ENCODE measurements at regions not wholly inside any gene's neighbourhood (a gene's known extent, or its start where the extent isn't known, plus 50 kb on each side); places are given as distances from the start of the nearest gene placed in this dataset.
"Not testable (repeated sequence)": the region's sequence is repeated elsewhere in the genome, so short reads cannot be mapped to it uniquely, and the experiment has no call there.

DNA sequence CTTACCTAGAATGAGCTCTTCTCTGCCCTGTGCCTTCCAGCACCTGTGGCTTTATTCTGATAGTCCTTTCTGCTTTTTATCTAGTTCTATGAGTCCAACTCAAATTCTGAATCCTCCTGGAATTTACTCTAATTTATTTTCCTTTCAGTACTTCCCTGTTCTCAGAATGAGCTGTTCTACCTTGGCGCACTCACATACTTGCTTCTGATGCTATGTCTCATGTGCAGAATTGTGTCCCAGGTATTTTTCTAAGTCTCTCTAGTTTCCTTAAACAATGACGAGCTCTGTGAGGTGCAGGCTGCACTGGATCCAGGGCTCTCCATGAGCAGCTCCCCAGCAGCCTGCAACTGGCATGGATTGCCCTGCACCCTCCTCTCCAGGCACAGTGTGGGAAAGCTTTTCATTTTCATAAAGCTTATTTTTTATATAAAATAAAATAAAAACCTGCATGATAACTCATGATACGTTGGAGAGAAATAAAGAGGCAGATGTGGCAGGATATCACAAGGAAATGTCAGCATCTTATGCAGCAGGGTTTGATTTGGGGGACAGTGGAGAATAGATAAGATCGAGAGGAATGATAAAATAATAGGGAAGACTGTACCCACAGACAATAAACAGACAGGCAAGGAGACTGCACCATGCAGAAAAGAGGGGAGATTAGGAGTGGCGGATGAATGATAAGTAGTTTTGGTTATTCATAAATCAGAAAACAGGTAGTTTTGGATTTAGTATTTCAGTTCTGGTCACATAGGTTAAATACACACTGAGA is 258.2 kb upstream of the POM121L12 start:
- no peak for DNase-seq

DNA sequence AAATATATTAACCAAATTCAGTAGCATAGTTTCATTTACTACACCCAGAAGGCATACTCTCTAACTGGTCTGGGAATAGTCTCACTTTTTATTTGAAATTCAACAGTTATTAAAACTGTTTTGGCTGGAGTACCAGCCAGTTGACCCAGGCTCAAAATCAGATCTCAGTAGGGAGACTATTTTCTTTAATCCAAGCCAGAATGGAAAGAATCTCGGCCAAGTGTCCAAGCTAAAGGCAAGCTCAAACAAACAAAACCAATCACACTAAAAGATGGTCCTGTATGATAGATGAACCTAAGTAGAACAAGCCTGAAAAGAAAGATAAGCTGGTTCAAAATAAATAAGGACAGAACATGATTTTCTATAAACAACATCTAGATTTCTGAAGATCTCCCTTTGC is 259.6 kb upstream of the POM121L12 start:
- no peak for DNase-seq

DNA sequence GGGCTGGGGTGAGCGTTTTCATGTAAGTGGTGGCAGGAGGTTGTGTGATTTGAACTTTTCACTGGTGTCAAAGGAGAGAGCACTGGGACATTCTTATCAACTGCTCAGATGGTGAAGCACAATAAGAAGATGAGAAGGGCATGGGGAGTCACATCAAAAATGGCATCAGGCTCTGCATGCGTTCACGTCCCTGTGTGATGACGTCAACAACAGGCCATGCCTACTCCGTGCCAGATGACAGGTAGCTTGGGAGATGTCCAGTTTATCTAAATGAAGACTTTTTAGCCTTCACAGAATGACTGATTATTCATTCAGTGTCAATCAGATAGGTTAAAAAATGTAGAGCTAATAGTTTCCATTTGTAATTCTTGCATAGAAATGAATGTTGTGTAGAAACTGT is 264.3 kb upstream of the POM121L12 start:
- no peak for DNase-seq

DNA sequence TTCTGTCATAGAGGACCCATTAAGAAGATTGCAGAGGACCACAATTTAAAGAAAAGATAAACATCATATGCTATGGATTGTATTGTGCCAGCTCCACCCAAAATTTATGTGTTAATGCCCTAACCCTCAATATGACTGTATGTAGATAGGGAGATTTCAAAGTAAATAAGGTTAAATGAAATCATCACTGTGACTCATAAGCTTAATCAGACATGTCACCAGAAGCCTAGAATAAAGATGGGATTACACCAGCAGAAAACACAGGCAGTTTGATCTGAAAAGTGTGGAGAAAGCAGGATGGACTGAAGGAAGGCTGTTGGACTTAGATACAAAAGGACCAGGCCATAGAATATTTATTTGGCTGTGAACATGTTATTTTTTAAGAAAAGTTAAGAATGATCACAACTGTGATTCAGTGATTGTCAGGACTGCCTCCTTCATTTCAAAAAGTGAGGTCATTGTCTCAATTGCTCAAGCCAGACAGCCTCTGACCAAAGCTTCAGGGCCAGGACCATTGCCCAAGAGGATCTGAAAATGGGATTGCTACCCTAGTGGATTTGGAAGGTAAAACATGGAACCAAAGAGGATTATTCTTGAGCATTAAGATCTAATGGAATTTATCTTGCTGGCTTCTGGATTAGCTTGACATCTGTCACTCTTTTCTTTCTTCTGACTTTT is 270.8 kb upstream of the POM121L12 start:
- no peak for DNase-seq

DNA sequence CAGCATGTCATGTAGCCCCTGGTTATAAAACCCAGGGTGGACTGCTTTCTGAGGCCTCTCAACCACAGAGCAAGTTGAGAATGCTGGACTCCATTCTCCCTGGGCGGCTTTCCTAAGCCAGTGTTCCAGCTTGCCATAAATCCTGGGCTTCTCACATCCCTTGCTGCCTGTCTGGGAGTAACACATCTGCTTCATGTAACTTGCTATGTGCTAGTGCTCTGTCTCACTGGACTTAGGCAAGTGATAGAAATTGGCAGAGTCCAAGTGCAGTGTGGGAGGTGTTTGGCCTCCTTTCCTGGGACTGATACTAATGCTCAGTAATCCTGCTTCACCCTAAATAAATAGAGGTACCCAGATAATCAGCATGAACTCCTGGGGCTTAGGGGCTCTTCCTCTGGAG is 277.1 kb upstream of the POM121L12 start:
- DNase-seq: no peak

DNA sequence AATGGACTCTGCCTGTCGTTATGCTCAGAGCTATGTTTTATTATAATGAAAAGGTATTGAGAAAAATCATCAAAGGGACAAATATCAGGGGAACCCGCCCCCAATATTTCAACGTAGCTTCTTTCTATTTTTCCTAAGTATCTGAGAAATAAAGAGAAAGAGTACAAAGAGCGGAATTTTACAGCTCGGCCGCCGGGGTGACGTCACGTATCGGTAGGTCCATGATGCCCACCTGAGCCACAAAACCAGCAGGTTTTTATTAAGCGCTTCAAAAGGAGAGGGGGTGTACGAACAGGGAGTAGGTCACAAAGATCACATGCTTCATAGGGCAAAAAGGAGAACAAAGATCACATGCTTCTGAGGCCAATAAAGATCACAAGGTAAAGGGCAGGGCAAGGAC is 281.6 kb upstream of the POM121L12 start:
- DNase-seq: no peak

DNA sequence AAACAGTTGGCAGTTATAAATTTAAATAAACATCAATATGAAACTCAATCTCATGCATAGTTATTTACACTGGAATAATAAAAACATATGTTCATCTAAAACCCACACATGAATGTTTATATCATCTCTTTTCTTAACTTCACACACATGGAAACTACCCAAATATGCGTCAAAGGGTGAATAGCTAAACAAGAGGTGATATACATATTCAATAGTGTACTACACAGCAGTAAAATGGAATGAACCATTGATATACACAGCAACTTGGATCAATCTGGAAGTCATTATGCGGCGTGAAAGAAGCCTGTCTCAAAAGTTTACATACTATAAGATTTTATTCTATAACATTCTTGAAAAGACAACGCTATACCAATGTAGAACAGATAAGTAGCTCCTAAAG is 282.5 kb upstream of the POM121L12 start:
- DNase-seq: no peak

DNA sequence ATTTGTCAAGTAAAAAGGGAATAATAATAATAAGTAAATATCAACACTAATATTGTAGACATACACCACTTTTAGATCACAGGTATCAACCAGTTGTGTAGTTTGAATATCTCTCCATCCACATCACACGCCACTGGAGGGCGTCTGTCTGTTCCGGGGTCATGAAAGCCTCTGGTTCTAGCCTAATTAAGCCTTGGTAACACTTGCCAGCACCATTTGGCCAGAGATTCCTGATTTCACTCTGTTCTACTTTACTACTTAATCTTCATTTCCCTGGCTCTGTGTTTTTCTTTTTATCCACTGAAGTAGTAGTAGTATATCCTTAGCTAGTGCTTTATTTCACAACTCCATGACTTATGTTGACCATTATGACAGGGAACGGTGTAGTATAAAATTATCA is 285.6 kb upstream of the POM121L12 start:
- DNase-seq: no peak

DNA sequence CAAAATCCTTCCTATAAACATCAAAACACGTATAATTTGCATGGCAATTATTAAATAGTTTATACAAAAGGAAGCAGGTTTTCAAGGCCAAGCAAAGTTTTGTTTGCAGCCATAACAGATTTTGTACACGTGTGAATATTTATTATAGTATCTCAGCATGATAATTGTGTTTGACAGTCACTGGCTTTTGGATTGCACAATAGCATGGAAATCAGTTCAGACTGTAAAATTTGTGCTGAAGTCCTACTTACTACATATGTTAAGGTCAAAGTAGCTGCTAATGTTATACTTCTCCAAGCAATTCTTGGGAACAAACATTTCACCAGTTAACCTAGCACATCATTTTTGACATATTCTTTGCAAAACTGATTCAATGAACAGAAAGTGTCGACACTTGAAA is 287.6 kb upstream of the POM121L12 start:
- DNase-seq: no peak

DNA sequence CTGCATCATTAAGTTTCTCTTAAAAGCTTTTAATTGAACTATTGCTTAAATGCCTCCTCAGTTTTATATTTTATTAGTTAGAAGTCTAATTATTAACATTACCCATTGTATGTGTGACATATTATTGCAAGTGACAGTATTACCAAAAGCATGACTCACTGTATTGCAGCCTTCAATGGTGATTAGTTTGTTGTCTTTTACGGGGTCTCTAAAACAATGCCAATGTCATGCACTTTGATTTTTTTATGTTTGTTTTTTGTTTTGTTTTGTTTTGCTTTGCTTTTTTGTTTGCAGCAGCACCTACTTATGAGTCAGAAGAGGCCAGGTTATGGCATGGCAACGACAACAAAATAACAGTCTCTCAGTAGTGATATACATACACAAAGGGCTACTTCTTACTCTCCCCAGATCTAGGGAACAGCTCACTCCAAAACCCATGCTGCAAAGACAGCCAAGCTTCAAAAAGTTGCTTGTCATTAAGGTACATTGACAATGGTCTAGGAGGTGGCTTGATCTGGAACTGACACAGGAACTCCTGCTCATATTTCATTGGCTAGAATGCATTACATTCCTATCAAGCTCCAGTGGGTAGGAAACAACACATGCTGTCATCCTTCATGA is 293.7 kb upstream of the POM121L12 start:
- no peak for DNase-seq

DNA sequence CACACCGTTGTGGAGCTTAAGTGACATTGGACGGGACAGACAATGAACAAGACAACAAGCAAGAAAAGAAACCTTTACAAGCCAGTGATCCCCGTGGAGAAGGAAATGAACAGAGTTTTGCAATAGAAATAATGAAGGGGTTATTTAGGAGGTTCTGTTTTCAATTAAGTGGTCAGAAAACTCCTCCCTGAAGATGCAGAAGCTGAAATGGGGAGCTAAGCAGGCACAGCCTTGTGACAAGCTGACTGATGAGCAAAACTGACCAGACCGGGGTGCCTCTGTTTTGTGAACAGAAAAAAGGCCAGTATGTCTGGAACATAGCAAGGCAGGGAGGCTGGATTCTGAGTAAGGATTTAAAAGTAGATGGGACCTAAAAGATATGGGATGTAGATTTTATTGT is 299.8 kb upstream of the POM121L12 start:
- DNase-seq: no peak

DNA sequence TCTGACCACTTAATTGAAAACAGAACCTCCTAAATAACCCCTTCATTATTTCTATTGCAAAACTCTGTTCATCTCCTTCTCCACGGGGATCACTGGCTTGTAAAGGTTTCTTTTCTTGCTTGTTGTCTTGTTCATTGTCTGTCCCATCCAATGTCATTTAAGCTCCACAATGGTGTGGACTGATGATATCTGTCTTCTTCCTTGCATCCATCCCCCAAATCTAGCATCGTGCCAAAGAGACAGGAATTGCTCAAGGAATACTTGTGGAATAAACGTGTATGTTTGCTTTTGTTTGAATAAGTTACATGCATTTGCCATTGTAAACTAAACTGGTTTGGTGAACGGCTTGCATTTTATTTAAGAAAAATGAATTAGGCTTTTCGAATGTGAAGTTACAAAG is 306.8 kb upstream of the POM121L12 start:
- not testable (repeated sequence) for DNase-seq

DNA sequence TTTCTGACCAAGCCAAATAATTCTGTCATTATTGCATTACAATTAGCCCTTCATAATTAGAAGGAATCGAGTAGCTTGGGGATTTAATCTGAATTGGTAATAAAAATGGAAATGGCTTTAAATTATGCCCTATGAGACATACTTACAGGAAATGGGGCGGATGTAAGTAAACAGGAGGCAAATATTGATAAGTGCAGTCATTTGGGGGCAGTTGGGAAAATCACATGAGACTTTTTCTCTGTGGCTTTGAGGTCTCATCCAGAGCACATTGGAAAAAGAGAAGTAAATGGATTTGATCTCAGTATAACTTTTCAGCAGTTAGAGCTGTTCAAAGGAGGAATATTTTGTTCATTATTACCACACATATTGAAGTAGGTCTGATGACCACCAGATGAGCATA is 307.8 kb upstream of the POM121L12 start:
- no peak for DNase-seq

DNA sequence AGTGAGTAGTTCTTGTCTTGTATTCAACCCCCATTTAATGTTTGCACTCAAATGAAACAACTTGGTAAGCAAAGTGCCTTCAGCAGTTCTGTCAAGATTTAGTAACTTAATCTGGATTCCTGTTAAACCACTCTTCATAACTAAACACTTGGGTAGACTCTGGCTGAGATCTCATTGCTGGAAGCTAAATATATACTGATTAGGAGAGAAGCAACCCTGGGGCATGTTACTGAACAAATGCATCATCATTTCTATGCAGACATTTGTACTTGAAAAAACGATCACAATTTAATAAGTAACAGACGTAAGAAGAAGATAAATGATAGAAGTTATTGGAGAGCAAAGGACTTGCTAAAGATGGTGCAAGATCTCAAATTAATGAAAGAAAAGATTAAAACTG is 308.4 kb upstream of the POM121L12 start:
- no peak for DNase-seq

DNA sequence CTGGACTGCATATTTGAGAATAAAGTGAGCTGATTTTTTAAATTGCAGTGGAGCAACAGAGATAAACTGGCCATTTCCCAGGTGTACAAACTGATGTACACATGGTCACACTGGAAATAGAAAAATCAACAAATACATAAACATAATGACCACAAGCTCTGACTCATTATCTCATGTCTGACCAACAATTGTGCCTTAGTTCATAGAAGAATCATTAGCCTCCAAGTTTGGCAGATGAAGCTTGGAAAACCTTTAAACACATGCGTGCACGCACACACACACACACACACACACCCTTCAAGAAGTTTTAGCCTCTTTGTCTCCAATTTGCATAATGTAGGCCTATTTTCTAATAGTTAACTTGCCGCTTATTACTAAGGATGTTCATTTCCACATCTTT is 308.9 kb upstream of the POM121L12 start:
- DNase-seq: no peak

DNA sequence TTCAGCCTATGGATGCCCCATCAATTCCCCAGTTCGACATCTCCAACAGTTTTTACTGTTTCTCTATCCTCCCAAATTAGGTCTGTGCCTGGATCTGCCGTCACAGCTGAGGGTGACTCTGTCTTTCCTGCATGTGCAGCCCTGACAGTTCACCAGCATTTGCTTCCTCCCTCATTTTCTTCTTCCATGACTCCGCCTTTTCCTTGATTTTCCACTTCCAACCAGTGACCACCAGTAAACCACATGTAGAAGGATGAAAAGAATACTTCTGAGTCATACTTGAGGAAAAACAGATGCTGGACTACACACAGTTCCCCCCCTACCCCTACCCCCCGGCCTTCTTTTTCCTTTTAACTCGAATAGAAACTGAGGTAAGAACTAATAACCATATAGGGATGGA is 311.8 kb upstream of the POM121L12 start:
- DNase-seq: no peak

DNA sequence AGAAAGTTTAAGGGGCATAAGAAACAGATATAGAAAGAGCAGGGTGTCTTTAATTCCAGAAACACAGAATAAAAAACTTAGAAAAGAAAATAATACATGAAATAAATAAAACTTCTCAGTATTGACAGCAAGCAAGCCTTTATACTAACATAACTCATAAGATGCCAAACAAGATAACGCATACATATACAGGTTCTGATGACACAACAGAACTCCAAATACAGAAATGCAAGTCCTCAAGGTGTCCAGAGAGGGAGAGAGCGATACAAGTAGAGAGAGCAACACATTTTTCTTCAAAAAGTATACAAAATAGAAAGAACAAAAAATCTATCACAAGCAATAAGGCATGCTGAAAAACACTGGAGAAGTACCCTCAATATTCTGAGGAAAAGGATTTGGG is 314.6 kb upstream of the POM121L12 start:
- DNase-seq: no peak

DNA sequence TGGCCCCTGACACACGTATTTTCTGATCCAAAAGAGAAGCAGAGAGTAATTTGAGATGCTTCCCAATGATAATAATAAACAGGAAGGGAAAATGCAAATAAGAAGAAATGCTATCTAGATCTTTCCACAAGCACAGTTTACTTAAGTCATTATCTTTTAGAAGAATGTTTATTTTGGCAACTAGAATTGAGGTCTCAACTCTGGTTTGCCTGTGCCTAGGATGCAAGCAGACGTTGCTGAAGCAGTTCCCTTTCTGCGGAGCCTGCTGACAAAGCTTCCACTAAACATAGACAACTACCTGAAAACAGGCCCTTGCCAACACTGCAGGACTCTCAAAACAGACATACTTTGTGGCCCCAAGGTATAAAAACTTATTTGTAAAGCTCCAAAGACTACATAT is 315.8 kb upstream of the POM121L12 start:
- DNase-seq: no peak

DNA sequence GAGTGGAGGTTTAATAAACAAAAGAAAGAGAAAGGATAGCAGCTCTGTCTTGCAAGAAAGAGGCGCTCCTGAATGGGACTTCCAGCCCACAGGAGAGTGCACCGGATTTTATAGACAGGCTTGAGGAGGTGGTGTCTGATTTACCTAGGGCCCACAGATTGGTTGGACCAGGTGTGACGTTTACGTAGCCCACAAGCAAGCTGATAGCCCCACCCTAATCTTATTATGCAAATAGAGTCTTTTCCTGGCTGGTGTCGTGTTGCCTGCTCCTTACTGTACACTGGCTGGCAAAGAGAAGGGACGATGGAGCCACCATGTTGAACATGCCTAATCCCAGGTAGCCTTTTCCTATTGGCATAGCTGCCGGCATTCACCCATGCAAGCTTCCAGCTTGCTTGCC is 319.7 kb upstream of the POM121L12 start:
- no peak for DNase-seq

DNA sequence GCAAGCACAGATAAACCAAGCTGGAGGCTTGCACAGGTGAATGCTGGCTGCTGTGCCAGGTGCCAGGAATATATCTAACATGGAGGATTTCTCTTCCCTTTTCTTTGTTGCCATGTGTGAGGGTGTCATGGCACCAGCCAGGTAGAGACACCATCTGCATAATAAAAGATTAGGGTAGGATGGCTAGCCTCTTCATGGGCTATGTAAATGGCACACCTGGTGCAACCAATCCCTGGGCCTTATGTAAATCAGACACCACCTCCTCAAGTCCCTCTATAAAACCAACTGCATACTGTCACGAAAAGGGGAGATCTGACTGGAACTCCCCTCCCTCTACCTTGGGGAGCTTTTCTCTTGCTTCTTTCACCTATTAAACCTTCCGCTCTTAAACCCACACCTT is 322.5 kb upstream of the POM121L12 start:
- no peak for DNase-seq

DNA sequence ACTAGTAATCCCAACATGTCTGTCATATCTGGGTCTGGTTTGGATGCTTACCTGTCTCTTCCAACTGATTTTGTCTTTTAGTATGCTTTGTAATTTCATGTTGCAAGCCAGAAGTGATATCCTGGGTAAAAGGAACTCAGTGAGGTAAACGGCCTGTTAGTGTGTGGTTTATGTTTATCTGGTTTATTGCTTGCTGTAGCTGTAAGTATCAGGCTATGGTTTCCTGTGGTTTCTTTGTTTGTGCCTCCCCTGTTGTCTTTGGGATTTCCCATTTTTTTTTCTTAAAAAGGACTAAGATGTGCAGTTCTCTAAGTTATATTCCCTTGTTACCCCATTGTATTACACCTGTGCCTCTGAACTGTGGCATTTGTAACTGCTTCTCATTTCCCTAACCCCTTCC is 323.5 kb upstream of the POM121L12 start:
- DNase-seq: no peak

DNA sequence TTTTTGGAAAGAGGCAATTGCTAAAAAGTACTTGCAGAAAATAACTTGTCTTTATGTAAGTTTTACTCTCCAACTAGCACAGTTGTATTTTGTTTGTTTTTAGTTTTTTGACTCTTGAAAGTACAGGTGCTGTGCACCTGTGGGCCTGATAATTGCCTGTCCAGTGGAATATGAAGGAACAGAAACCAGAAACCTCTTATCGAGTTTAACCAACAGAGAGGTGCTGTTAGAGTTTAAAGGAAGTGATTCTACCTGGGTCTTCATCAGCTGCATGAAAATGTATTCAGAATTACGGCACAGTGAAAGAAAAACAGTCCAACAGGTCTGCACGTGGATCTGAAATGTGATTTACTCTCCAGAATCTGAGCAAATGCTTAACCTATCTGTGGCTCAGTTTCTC is 326.6 kb upstream of the POM121L12 start:
- no peak for DNase-seq

DNA sequence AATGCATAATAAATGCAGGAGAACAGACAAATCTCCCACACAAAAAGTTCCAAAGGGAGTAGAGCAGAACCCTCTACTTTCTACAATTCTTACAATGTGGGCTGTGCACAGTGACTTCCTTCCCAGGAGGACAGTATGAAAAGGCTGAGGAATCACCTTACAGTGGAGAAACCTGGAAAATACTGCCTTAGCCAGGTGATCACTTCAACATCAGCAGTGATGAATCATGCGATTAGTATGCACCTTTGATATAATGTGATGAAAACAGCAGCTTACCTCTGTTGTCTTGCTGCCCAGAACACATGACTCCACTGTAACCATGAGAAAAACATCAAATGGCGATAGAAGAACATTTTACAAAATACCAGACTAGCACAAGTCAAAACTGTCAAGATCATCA is 329.7 kb upstream of the POM121L12 start:
- DNase-seq: no peak

DNA sequence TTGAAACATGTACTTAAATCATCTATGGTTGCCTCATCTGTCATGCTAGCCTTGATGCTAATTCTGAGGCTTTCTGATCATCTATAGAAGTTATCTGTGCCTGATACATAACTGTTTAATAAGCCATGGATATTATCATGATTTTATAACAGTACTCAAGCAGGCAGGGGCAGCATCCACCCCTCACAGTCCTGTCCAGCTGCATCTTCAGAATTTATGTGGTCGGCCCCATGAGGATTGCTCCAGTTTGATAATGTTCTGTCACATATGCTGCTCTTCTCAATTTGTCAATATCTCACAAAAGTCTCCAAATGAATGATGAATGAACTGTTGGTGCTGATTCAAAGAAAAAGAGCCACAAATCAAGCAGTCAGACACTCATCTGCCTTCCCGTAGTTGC is 335.1 kb upstream of the POM121L12 start:
- no peak for DNase-seq
